Hepatocyte (in vitro differentiated cells): ENCODE measurements at regions not wholly inside any gene's neighbourhood (a gene's known extent, or its start where the extent isn't known, plus 50 kb on each side); places are given as distances from the start of the nearest gene placed in this dataset.

Experiments
- EZH2 ChIP-seq: fragments of 200-600 bp; sonication (generic); IDR thresholded peaks from 2 replicates; pipeline ENCODE4 v1.6.1; 2016; ENCODE audit warnings: antibody characterized with exemption, mild to moderate bottlenecking, borderline replicate concordance
- EZH2phosphoT487 ChIP-seq: fragments of 200-600 bp; sonication (generic); IDR thresholded peaks from one replicate; pipeline ENCODE4 v1.6.1; 2018; ENCODE audit warnings: antibody characterized with exemption, mild to moderate bottlenecking, low read depth, moderate library complexity; ENCODE audit not compliant: unreplicated experiment, severe bottlenecking
- TF ChIP-seq, protein P1 (sequence below): fragments of 200-600 bp; sonication (generic); IDR thresholded peaks from 2 replicates; pipeline ENCODE4 v1.5.1; 2016; ENCODE audit warnings: antibody characterized with exemption, mild to moderate bottlenecking; ENCODE audit not compliant: poor library complexity

DNA sequence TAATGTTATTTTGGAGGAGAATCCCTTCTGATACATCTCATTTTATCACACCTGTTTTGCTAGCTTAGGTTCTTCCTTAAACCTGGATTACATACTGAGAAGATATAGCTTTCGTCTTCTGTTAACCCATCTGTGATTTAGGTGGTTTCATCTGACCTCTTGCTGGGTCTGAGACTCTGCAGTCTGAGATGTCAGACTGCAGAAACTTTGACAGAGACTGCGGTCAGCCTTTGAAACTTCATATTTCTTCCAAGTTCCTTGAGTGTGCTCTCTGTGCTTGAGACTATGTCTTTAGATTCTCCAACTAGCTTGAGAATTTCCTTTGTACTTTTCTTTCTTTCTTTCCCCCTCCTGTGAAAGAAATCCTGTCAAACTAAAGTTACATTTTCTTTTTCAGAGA, 196.4 kb upstream of the MPHOSPH6 start:
- TF ChIP-seq, protein P1, sequence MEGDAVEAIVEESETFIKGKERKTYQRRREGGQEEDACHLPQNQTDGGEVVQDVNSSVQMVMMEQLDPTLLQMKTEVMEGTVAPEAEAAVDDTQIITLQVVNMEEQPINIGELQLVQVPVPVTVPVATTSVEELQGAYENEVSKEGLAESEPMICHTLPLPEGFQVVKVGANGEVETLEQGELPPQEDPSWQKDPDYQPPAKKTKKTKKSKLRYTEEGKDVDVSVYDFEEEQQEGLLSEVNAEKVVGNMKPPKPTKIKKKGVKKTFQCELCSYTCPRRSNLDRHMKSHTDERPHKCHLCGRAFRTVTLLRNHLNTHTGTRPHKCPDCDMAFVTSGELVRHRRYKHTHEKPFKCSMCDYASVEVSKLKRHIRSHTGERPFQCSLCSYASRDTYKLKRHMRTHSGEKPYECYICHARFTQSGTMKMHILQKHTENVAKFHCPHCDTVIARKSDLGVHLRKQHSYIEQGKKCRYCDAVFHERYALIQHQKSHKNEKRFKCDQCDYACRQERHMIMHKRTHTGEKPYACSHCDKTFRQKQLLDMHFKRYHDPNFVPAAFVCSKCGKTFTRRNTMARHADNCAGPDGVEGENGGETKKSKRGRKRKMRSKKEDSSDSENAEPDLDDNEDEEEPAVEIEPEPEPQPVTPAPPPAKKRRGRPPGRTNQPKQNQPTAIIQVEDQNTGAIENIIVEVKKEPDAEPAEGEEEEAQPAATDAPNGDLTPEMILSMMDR = no peak
- no peak for TF ChIP-seq EZH2phosphoT487
- no peak for TF ChIP-seq EZH2
